Right ventricle myocardium inferior (tissue), 1 donor: ENCODE measurements at regions not wholly inside any gene's neighbourhood (a gene's known extent, or its start where the extent isn't known, plus 50 kb on each side); places are given as distances from the start of the nearest gene placed in this dataset.

Experiments used
- ATAC-seq: fragments of 200-7000 bp; cut with Tn5 transposase; one replicate; pipeline ENCODE4 v1.9.1; 2020; ENCODE audit warnings: mild to moderate bottlenecking, moderate library complexity
- DNase-seq: peaks from one replicate; pipeline ENCODE4 v3.0.0; 2021; ENCODE audit errors: missing footprints
- intact Hi-C: fragments of 100-400 bp; cut with DNase I; formaldehyde crosslinking; loops from one replicate; pipeline ENCODE4 v1.11.0; 2022
- donor health status: DM: no; HTN: yes; CAD: no; lungs with severe emphysema.

GRCh38 chr13:22262001-22262885 is 591.4 kb downstream of the FGF9 start:
- DNase-seq (no peak), ATAC-seq (no peak)
- intact Hi-C loops: loop anchor here (10.0 kb wide), 1 partner anchor 183 kb away; no protein-coding TSS in a partner anchor

GRCh38 chr13:22263185-22263584 is 592.3 kb downstream of the FGF9 start:
- ATAC-seq: no peak
- intact Hi-C loops: loop anchor here (10.0 kb wide), 1 partner anchor 182 kb away; no protein-coding TSS in a partner anchor
- DNase-seq: no peak

- intact Hi-C loops: loop anchor here (10.0 kb wide), 1 partner anchor 179 kb away; no protein-coding TSS in a partner anchor
- no peak for DNase-seq
- ATAC-seq: peak; percentile 52
Measured at GRCh38 chr13:22265563-22265962, 594.7 kb downstream of the FGF9 start.

- no peak for ATAC-seq
- intact Hi-C loops: loop anchor here (10.0 kb wide), 1 partner anchor 474 kb away; no protein-coding TSS in a partner anchor
Measured at GRCh38 chr13:22270881-22271280, 600.0 kb downstream of the FGF9 start.

GRCh38 chr13:22271903-22272302 is 601.0 kb downstream of the FGF9 start:
- intact Hi-C loops: loop anchor here (10.0 kb wide), 1 partner anchor 473 kb away; no protein-coding TSS in a partner anchor
- ATAC-seq (no peak), DNase-seq (no peak)

More at GRCh38 chr13:22270881-22271280, 600.0 kb downstream of the FGF9 start:
- no peak for DNase-seq

GRCh38 chr13:22275393-22275792 is 604.5 kb downstream of the FGF9 start:
- DNase-seq (no peak), ATAC-seq (no peak)
- intact Hi-C loops: loop anchor here (5.0 to 10.0 kb wide), 2 partner anchors 469 to 638 kb away; no protein-coding TSS in a partner anchor

- no peak for ATAC-seq
- DNase-seq: no peak
- intact Hi-C loops: loop anchor here (5.0 to 10.0 kb wide), 2 partner anchors 468 to 639 kb away; no protein-coding TSS in a partner anchor
Measured at GRCh38 chr13:22276616-22277015, 605.7 kb downstream of the FGF9 start.

- intact Hi-C loops: loop anchor here (5.0 to 10.0 kb wide), 2 partner anchors 466 to 641 kb away; no protein-coding TSS in a partner anchor
- no peak for ATAC-seq
- no peak for DNase-seq
Measured at GRCh38 chr13:22278336-22278929, 607.6 kb downstream of the FGF9 start.

GRCh38 chr13:22285867-22286266 is 615.0 kb downstream of the FGF9 start:
- intact Hi-C loops: no loop called here
- DNase-seq: no peak

GRCh38 chr13:22286338-22286737 is 615.5 kb downstream of the FGF9 start:
- ATAC-seq: no peak

More at GRCh38 chr13:22285867-22286266, 615.0 kb downstream of the FGF9 start:
- ATAC-seq: no peak

GRCh38 chr13:22287343-22287920 is 616.6 kb downstream of the FGF9 start:
- ATAC-seq: no peak
- intact Hi-C loops: no loop called here
- DNase-seq: no peak

More at GRCh38 chr13:22286338-22286737, 615.5 kb downstream of the FGF9 start:
- DNase-seq: no peak
- intact Hi-C loops: no loop called here

- intact Hi-C loops: no loop called here
- no peak for ATAC-seq
Measured at GRCh38 chr13:22288496-22288895, 617.6 kb downstream of the FGF9 start.

GRCh38 chr13:22289711-22290110 is 618.8 kb downstream of the FGF9 start:
- DNase-seq (no peak), ATAC-seq (no peak)
- intact Hi-C loops: no loop called here

More at GRCh38 chr13:22288496-22288895, 617.6 kb downstream of the FGF9 start:
- DNase-seq: no peak

- no peak for DNase-seq
- no peak for ATAC-seq
- intact Hi-C loops: no loop called here
Measured at GRCh38 chr13:22298530-22298929, 627.7 kb downstream of the FGF9 start.

GRCh38 chr13:22311734-22312404 is 641.0 kb downstream of the FGF9 start:
- ATAC-seq (peak; percentile 95), DNase-seq (peak; percentile 77)
- intact Hi-C loops: no loop called here

- intact Hi-C loops: no loop called here
- DNase-seq: no peak
- no peak for ATAC-seq
Measured at GRCh38 chr13:22312405-22312803, 641.5 kb downstream of the FGF9 start.

GRCh38 chr13:22316494-22317025 is 645.7 kb downstream of the FGF9 start:
- intact Hi-C loops: no loop called here
- no peak for ATAC-seq
- no peak for DNase-seq

- peak; percentile 42 for ATAC-seq
- intact Hi-C loops: no loop called here
- no peak for DNase-seq
Measured at GRCh38 chr13:22320991-22321390, 650.1 kb downstream of the FGF9 start.
